H1 (cell line): ENCODE measurements at regions not wholly inside any gene's neighbourhood (a gene's known extent, or its start where the extent isn't known, plus 50 kb on each side); places are given as distances from the start of the nearest gene placed in this dataset.

ENCODE experiments used
- CHD1 ChIP-seq: IDR thresholded peaks from 2 replicates; pipeline ENCODE4 v1.6.1; 2012; ENCODE audit warnings: low read depth, low read length, improper control_type of control experiment
- CHD7 ChIP-seq: fragments of 300-600 bp; sonication (generic); IDR thresholded peaks from 2 replicates; pipeline ENCODE4 v1.7.1; 2012; ENCODE audit warnings: low read length, moderate library complexity, mild to moderate bottlenecking, inconsistent platforms; ENCODE audit not compliant: insufficient replicate concordance
- KDM1A ChIP-seq: fragments of 200-600, 300-600 bp; sonication (generic); IDR thresholded peaks from 2 replicates; pipeline ENCODE4 v1.7.1; 2016; ENCODE audit warnings: mild to moderate bottlenecking, low read length, borderline replicate concordance
- KDM4A ChIP-seq: IDR thresholded peaks from one replicate; pipeline ENCODE4 v1.7.1; 2012; ENCODE audit warnings: low read depth, mild to moderate bottlenecking, moderate library complexity, low read length, inconsistent platforms; ENCODE audit not compliant: severe bottlenecking
- RFX5 ChIP-seq: IDR thresholded peaks from 2 replicates; pipeline ENCODE4 v1.6.1; 2011; ENCODE audit warnings: low read depth, low read length, improper control_type of control experiment, borderline replicate concordance
- RXRA ChIP-seq: IDR thresholded peaks from 2 replicates; pipeline ENCODE4 v1.6.1; 2011; ENCODE audit warnings: low read depth, mild to moderate bottlenecking, low read length, moderate library complexity; ENCODE audit not compliant: insufficient read depth
- SRF ChIP-seq: IDR thresholded peaks from 2 replicates; pipeline ENCODE4 v1.6.1; 2011; ENCODE audit warnings: mild to moderate bottlenecking, low read depth, low read length, moderate library complexity

GRCh38 chr4:140257461-140258305 lies 103.7 kb upstream of the MAML3 start (continued):
- no peak for TF ChIP-seq RFX5
- no peak for TF ChIP-seq CHD7
- no peak for TF ChIP-seq KDM4A
- TF ChIP-seq KDM1A = no peak
- TF ChIP-seq SRF = no peak
- no peak for TF ChIP-seq RXRA
- TF ChIP-seq CHD1 = no peak
